NCI-H1048 (cell line): ENCODE measurements at regions not wholly inside any gene's neighbourhood (a gene's known extent, or its start where the extent isn't known, plus 50 kb on each side); places are given as distances from the start of the nearest gene placed in this dataset.
"Not testable (repeated sequence)": the region's sequence is repeated elsewhere in the genome, so short reads cannot be mapped to it uniquely, and the experiment has no call there.

Source experiments
- DNase-seq: peaks from one replicate; lab custom pipeline; 2025; lab: John Stamatoyannopoulos, UW

- DNase-seq: no peak
Observed at GRCh38 chr5:152608458-152608857, 203.4 kb upstream of the NMUR2 start.

- no peak for DNase-seq
Observed at GRCh38 chr5:152619756-152620155, 214.7 kb upstream of the NMUR2 start.

GRCh38 chr5:152622628-152623027 is 217.5 kb upstream of the NMUR2 start:
- DNase-seq: no peak

- DNase-seq: no peak
Observed at GRCh38 chr5:152623951-152624350, 218.9 kb upstream of the NMUR2 start.

GRCh38 chr5:152625696-152626095 is 220.6 kb upstream of the NMUR2 start:
- DNase-seq: no peak

- DNase-seq: no peak
Observed at GRCh38 chr5:152631221-152631620, 226.1 kb upstream of the NMUR2 start.

- DNase-seq: no peak
Observed at GRCh38 chr5:152632360-152632759, 227.3 kb upstream of the NMUR2 start.

GRCh38 chr5:152634586-152634985 is 229.5 kb upstream of the NMUR2 start:
- DNase-seq: no peak

- DNase-seq: no peak
Observed at GRCh38 chr5:152638996-152639552, 234.0 kb upstream of the NMUR2 start.

GRCh38 chr5:152641970-152642805 is 237.1 kb upstream of the NMUR2 start:
- no peak for DNase-seq

- DNase-seq: no peak
Observed at GRCh38 chr5:152642880-152643279, 237.8 kb upstream of the NMUR2 start.

- DNase-seq: no peak
Observed at GRCh38 chr5:152644029-152644728, 239.1 kb upstream of the NMUR2 start.

- no peak for DNase-seq
Observed at GRCh38 chr5:152649609-152650008, 244.5 kb upstream of the NMUR2 start.

- no peak for DNase-seq
Observed at GRCh38 chr5:152650413-152650812, 245.3 kb upstream of the NMUR2 start.

GRCh38 chr5:152659470-152659869 is 254.4 kb upstream of the NMUR2 start:
- not testable (repeated sequence) for DNase-seq

- no peak for DNase-seq
Observed at GRCh38 chr5:152673601-152674000, 268.5 kb upstream of the NMUR2 start.

GRCh38 chr5:152674403-152674802 is 269.3 kb upstream of the NMUR2 start:
- no peak for DNase-seq

GRCh38 chr5:152676196-152676595 is 271.1 kb upstream of the NMUR2 start:
- no peak for DNase-seq

- DNase-seq: no peak
Observed at GRCh38 chr5:152683205-152683604, 278.1 kb upstream of the NMUR2 start.

GRCh38 chr5:152686931-152687330 is 281.9 kb upstream of the NMUR2 start:
- no peak for DNase-seq

GRCh38 chr5:152688561-152689249 is 283.6 kb upstream of the NMUR2 start:
- DNase-seq: no peak

GRCh38 chr5:152689250-152689711 is 284.2 kb upstream of the NMUR2 start:
- no peak for DNase-seq
